ENCODE measurements at regions not wholly inside any gene's neighbourhood (a gene's known extent, or its start where the extent isn't known, plus 50 kb on each side); places are given as distances from the start of the nearest gene placed in this dataset.

DNA sequence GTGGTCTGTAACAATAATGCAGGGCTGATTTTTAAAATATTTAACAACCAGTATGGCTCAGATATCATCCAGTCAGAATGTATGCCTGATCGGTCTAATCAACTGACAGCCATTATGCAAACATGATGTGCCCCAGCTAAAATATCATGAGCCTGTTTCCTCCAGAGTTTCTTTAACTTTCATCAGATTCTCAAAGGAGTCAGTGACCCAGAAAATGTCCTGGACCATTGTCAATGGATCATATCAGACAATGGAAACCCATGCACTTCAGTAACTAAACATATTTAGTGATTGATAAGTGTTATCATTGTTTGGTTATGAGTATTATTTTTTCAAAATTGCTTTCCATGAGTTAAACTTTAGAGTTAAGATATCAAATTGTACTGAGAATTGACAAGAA is 173.5 kb downstream of the LMBRD1 start:
- Mint-ChIP-seq H3K4me3 (no peak overlapping the region), H3K27me3 (peaks cover 5 to 16% of the 10 kb centered on the region in 2 donors), H3K27ac (no peak overlapping the region), H3K9me3 (peaks cover 0 to 3% (median 0%) of the 10 kb centered on the region in 5 donors), H3K36me3 (no peaks in the 10 kb centered on the region), H3K4me1 (no peaks in the 10 kb centered on the region)
- Histone ChIP-seq H3K27me3 (ENCODE audit: insufficient read depth, low read length, poor library complexity, severe bottlenecking) (no peaks in the 10 kb centered on the region), H3K27ac (ENCODE audit: low read depth, low read length) (no peak overlapping the region), H3K4me3 (ENCODE audit: low read length) (no peak overlapping the region), H3K9me3 (ENCODE audit: low read length) (no peaks in the 10 kb centered on the region), H3K36me3 (ENCODE audit: insufficient read depth, low read length) (no peaks in the 10 kb centered on the region), H3K4me1 (ENCODE audit: insufficient read depth, low read length) (no peaks in the 10 kb centered on the region)
- ChIA-PET CTCF (no interaction called here), POLR2A (no interaction called here)
- DNase-seq: no peak

- no peak overlapping the region for H3K27ac Mint-ChIP-seq
- DNase-seq: no peak
- CTCF ChIA-PET: no interaction called here
These were observed 173.9 kb downstream of the LMBRD1 start for GRCh38 chr6:69622924-69623323.

DNA sequence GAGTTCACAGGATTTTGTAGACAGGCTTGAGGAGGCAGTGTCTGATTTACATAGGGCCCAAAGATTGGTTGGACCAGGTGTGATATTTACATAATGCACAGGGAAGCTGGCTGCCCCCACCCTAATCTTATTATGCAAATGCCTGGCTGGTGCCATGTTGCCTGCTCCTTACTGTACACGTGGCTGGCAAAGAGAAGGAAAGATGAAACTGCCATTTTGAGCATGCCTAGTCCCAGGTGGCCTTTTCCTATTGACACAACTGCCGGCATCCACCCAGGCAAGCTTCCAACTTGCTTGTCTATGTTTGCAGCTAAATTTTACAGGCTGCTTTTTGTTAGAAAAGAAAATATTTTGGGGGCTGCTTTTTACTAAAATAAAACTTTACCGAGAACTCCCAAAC is 174.6 kb downstream of the LMBRD1 start:
- POLR2A ChIA-PET: no interaction called here
- no peak for DNase-seq
- Histone ChIP-seq H3K4me1 (ENCODE audit: insufficient read depth, low read length) (no peaks in the 10 kb centered on the region), H3K9me3 (ENCODE audit: low read length) (no peaks in the 10 kb centered on the region), H3K27ac (ENCODE audit: low read depth, low read length) (no peak overlapping the region), H3K4me3 (ENCODE audit: low read length) (no peak overlapping the region), H3K36me3 (ENCODE audit: insufficient read depth, low read length) (no peaks in the 10 kb centered on the region), H3K27me3 (ENCODE audit: insufficient read depth, low read length, poor library complexity, severe bottlenecking) (no peaks in the 10 kb centered on the region)
- Mint-ChIP-seq H3K4me1 (no peaks in the 10 kb centered on the region), H3K4me3 (no peak overlapping the region), H3K36me3 (no peaks in the 10 kb centered on the region), H3K9me3 (peaks cover 0 to 3% (median 0%) of the 10 kb centered on the region in 5 donors), H3K27me3 (peaks cover 10% of the 10 kb centered on the region in 2 donors), H3K27ac (no peak overlapping the region)
- CTCF ChIA-PET: no interaction called here

More at GRCh38 chr6:69622924-69623323, 173.9 kb downstream of the LMBRD1 start:
- POLR2A ChIA-PET: no interaction called here
- H3K27ac ChIP-seq (ENCODE audit: low read depth, low read length): no peak overlapping the region
- no peaks in the 10 kb centered on the region for H3K4me1 ChIP-seq (ENCODE audit: insufficient read depth, low read length)
- H3K4me3 Mint-ChIP-seq: no peak overlapping the region
- no peak overlapping the region for H3K4me3 ChIP-seq (ENCODE audit: low read length)
- no peaks in the 10 kb centered on the region for H3K9me3 ChIP-seq (ENCODE audit: low read length)
- no peaks in the 10 kb centered on the region for H3K36me3 Mint-ChIP-seq
- H3K9me3 Mint-ChIP-seq: peaks cover 0 to 3% (median 0%) of the 10 kb centered on the region in 5 donors
- H3K36me3 ChIP-seq (ENCODE audit: insufficient read depth, low read length): no peaks in the 10 kb centered on the region
- no peaks in the 10 kb centered on the region for H3K27me3 ChIP-seq (ENCODE audit: insufficient read depth, low read length, poor library complexity, severe bottlenecking)
- no peaks in the 10 kb centered on the region for H3K4me1 Mint-ChIP-seq
- peaks cover 8 to 15% of the 10 kb centered on the region in 2 donors for H3K27me3 Mint-ChIP-seq

DNA sequence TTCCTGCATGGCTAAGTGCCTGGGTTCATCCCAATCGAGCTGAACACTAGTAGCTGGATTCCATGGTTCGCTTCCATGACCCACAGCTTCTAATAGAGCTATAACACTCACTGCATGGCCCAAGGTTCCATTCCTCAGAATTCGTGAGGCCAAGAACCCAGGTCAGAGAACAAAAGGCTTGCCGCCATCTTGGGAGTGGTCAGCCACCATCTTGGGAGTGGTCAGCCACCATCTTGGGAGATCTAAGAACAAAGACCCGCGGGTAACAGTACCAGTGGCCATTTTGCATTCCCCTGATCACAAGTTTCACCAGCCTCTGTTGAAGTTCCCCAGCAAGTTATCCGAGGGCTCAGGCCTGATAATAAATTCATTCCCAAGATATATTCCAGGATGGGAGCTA is 179.6 kb downstream of the LMBRD1 start:
- no peak overlapping the region for H3K27ac Mint-ChIP-seq
- POLR2A ChIA-PET: no interaction called here
- CTCF ChIA-PET: no interaction called here

DNA sequence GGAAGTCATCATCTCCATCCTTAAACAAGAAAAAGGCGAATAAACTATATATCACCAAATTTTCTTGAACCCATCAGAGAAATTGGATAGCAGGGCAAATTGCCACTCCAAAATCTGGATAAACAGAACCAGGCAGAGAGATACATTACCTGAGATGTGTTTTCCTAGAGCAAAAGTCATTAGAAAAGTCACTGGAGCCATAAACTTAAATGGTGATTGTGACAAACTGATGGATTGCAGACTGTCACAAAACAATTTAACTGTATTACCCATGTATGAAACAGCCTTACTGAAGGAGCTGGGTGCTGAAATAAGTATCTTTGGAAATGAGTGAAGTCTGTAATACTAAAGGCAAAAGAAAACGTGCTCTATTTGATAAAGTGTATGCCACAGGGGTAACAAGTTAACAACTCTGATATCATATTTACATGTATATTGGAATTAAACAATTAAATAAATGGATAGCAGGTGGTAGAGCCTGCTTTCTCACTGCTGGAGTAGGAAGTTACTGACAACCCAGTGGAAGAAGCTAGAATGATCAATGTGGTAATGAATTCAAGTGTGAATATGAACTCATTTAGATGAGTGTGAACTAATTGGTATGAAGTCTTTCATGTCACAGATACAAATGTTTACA is 186.9 kb downstream of the LMBRD1 start:
- DNase-seq: no peak
- Mint-ChIP-seq H3K9me3 (peaks cover 0 to 1% (median 0%) of the 10 kb centered on the region in 5 donors), H3K4me3 (no peak overlapping the region), H3K27me3 (peaks cover 3 to 7% of the 10 kb centered on the region in 2 donors), H3K36me3 (no peaks in the 10 kb centered on the region), H3K4me1 (no peaks in the 10 kb centered on the region), H3K27ac (no peak overlapping the region)
- CTCF ChIA-PET: no interaction called here
- POLR2A ChIA-PET: no interaction called here
- Histone ChIP-seq H3K27me3 (ENCODE audit: insufficient read depth, low read length, poor library complexity, severe bottlenecking) (no peaks in the 10 kb centered on the region), H3K4me1 (ENCODE audit: insufficient read depth, low read length) (no peaks in the 10 kb centered on the region), H3K4me3 (ENCODE audit: low read length) (no peak overlapping the region), H3K36me3 (ENCODE audit: insufficient read depth, low read length) (no peaks in the 10 kb centered on the region), H3K27ac (ENCODE audit: low read depth, low read length) (no peak overlapping the region), H3K9me3 (ENCODE audit: low read length) (no peaks in the 10 kb centered on the region)

More for the DNA sequence above, 179.6 kb downstream of the LMBRD1 start:
- H3K36me3 Mint-ChIP-seq: no peaks in the 10 kb centered on the region
- Histone ChIP-seq H3K36me3 (ENCODE audit: insufficient read depth, low read length) (no peaks in the 10 kb centered on the region), H3K27me3 (ENCODE audit: insufficient read depth, low read length, poor library complexity, severe bottlenecking) (no peaks in the 10 kb centered on the region), H3K9me3 (ENCODE audit: low read length) (no peaks in the 10 kb centered on the region), H3K4me1 (ENCODE audit: insufficient read depth, low read length) (no peaks in the 10 kb centered on the region), H3K4me3 (ENCODE audit: low read length) (no peak overlapping the region), H3K27ac (ENCODE audit: low read depth, low read length) (no peak overlapping the region)
- H3K4me3 Mint-ChIP-seq: no peak overlapping the region
- no peaks in the 10 kb centered on the region for H3K4me1 Mint-ChIP-seq
- peaks cover 0 to 9% of the 10 kb centered on the region in 2 donors for H3K27me3 Mint-ChIP-seq
- H3K9me3 Mint-ChIP-seq: peaks cover 0 to 4% (median 0%) of the 10 kb centered on the region in 5 donors
- no peak for DNase-seq

DNA sequence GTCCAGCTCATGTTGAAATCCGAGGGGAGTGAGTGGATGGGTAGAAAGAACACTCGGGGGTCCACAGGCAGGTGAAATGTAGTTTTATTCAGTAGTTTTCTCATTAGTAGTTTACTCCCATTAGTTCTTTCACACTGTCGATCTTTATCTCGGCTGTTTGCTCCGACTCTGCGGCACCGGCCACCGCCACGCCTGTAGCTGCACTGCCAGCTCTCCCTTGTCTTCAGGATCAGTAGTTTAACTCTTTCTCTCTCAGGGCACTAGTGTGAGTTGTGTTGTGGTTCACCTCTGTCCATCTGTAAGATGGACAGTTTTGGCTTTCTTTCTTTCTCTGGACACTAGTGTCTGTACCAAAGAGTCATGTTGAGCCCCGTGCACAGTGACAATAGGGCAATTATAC is 195.7 kb downstream of the LMBRD1 start:
- Histone ChIP-seq H3K9me3 (ENCODE audit: low read length) (no peaks in the 10 kb centered on the region), H3K4me1 (ENCODE audit: insufficient read depth, low read length) (no peaks in the 10 kb centered on the region), H3K4me3 (ENCODE audit: low read length) (no peak overlapping the region), H3K27me3 (ENCODE audit: insufficient read depth, low read length, poor library complexity, severe bottlenecking) (no peaks in the 10 kb centered on the region), H3K36me3 (ENCODE audit: insufficient read depth, low read length) (no peaks in the 10 kb centered on the region), H3K27ac (ENCODE audit: low read depth, low read length) (no peak overlapping the region)
- DNase-seq: no peak
- Mint-ChIP-seq H3K9me3 (no peaks in the 10 kb centered on the region), H3K4me3 (no peak overlapping the region), H3K27me3 (peaks cover 3 to 4% of the 10 kb centered on the region in 2 donors), H3K4me1 (no peaks in the 10 kb centered on the region), H3K27ac (no peak overlapping the region), H3K36me3 (no peaks in the 10 kb centered on the region)
- POLR2A ChIA-PET: no interaction called here
- CTCF ChIA-PET: interaction anchor here (1.1 kb wide), 1 partner anchor 10 kb away, joined by 3 read pairs; no protein-coding TSS in a partner anchor

DNA sequence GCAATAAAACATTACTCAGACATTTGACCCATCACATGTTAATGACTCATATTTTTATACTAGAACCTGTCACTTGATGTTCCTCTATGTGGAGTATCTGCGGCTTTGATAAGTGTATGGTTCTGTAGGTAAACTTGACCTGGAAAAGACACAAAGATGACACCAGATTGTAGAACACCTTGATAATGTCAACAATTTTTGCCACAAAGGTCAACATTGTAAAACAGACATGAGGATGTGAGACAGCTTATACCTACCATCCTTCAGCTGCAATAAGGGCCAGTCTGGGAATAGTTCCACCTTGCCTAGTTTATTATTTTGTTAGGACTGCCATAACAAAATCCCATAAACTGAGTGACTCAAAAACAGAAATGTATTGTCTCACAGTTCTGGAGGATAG is 202.4 kb downstream of the LMBRD1 start:
- Histone ChIP-seq H3K4me3 (ENCODE audit: low read length) (no peak overlapping the region), H3K27me3 (ENCODE audit: insufficient read depth, low read length, poor library complexity, severe bottlenecking) (no peaks in the 10 kb centered on the region), H3K4me1 (ENCODE audit: insufficient read depth, low read length) (no peaks in the 10 kb centered on the region), H3K27ac (ENCODE audit: low read depth, low read length) (no peak overlapping the region), H3K9me3 (ENCODE audit: low read length) (no peaks in the 10 kb centered on the region), H3K36me3 (ENCODE audit: insufficient read depth, low read length) (no peaks in the 10 kb centered on the region)
- H3K27ac Mint-ChIP-seq: no peak overlapping the region
- no peaks in the 10 kb centered on the region for H3K36me3 Mint-ChIP-seq
- ChIA-PET POLR2A (no interaction called here), CTCF (no interaction called here)
- H3K4me3 Mint-ChIP-seq: no peak overlapping the region
- no peaks in the 10 kb centered on the region for H3K4me1 Mint-ChIP-seq
- H3K9me3 Mint-ChIP-seq: peaks cover 0 to 2% (median 0%) of the 10 kb centered on the region in 5 donors
- no peaks in the 10 kb centered on the region for H3K27me3 Mint-ChIP-seq
- no peak for DNase-seq

DNA sequence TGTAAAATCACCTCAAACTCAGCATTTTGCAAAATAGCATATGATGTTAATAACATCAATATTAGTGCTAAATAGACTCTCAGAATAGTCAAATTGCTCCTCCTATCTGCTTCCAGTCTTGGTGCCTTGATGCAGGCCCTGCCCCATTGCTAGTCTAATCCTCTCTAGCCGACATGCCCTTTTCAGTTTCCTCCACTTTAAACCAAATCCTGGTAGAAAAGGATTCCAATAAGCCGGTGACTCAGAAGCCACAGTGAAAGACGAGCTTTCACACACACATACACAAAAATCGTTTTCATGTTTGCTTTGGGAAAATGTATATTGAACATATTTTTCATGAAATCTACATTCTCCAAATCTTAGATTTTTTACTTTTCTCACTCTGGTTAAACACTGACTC is 203.1 kb downstream of the LMBRD1 start:
- Mint-ChIP-seq H3K9me3 (peaks cover 0 to 2% (median 0%) of the 10 kb centered on the region in 5 donors), H3K27me3 (peaks cover 0 to 3% of the 10 kb centered on the region in 2 donors), H3K27ac (no peak overlapping the region), H3K36me3 (no peaks in the 10 kb centered on the region), H3K4me1 (no peaks in the 10 kb centered on the region), H3K4me3 (no peak overlapping the region)
- no peaks in the 10 kb centered on the region for H3K4me1 ChIP-seq (ENCODE audit: insufficient read depth, low read length)
- DNase-seq: no peak
- POLR2A ChIA-PET: no interaction called here
- no peaks in the 10 kb centered on the region for H3K36me3 ChIP-seq (ENCODE audit: insufficient read depth, low read length)
- CTCF ChIA-PET: no interaction called here
- no peaks in the 10 kb centered on the region for H3K27me3 ChIP-seq (ENCODE audit: insufficient read depth, low read length, poor library complexity, severe bottlenecking)
- H3K9me3 ChIP-seq (ENCODE audit: low read length): no peaks in the 10 kb centered on the region
- H3K4me3 ChIP-seq (ENCODE audit: low read length): no peak overlapping the region
- H3K27ac ChIP-seq (ENCODE audit: low read depth, low read length): no peak overlapping the region

Measured in CD8-positive, alpha-beta memory T cell (primary cell).